GM19025 (cell line): ENCODE measurements at regions not wholly inside any gene's neighbourhood (a gene's known extent, or its start where the extent isn't known, plus 50 kb on each side); places are given as distances from the start of the nearest gene placed in this dataset.

Experiments used
- ATAC-seq: cut with Tn5 transposase; IDR thresholded peaks from one replicate; pipeline ENCODE4 v1.9.1; 2021; ENCODE audit warnings: mild to moderate bottlenecking, low read depth, moderate library complexity; ENCODE audit not compliant: unreplicated experiment

DNA sequence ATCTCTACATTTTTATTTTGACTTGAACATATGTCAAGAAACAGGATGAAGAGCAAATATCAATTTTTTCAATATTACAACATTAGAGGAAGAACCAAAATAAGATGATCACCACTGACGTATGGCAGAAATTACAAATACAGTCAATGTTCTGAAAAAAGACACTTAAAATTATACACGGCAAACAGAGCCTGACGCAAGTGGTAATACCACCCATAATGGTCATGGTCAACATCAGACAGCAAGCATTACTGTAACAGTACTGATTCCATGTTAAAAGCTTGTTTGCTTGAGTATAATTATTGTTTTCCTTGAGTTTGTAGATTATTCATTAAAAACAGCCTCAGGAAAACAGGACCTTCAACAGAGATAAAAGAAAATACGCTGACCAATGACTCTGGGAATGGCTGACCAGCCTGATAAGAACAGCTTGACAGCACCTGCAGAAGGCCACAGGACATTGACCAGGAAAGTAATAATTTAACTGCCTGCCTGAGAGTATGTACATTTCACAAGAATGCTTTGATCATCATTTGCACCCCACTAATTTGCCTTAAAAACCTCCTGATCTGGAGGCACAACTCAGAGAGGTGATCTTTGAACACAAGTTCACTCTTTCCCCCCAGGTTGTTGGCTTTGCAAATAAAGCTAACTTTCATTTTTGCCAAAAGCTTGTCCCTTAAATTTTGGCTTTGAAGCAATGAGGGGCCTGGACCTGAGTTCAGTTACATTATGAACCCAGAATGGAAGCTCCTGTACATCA is 187.3 kb downstream of the IPO8 start:
- ATAC-seq = no peak

DNA sequence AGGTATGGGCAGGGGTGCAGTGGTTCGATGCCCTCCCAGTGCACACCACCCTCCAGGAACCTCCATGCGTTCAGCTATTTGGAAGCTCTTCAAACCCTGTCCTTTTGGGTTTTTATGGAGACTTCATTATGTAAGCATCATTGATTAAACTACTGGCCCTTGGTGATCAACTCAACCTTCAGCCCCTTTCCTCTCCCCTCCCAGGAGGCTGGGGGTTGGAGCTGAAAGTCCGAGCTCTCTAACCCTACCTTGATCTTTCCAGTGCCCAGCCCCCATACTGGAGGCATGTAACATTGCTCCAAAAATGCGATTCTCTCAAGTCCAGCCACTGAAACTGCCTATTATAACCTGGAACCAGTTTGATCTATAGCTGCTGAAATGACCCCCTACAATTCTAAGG is 188.1 kb downstream of the IPO8 start:
- no peak for ATAC-seq

DNA sequence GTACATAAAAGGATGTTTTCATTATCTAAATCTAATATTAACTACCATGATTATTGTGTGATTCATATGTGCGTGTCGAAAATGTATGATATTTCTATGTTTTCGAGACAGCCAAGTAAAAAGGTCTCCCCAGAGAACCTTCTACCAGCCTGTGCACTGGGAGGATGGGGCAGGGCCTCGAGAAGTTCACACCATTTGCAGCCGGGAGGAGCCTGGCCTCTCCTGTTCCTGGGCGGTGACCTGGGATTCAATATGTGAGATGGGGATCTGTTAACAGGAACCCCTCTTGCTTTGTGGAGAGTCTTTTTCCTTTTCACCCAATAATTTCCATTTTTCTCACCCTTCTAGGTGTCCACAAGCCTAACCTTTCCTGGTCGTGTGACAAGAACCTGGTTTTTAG is 189.3 kb downstream of the IPO8 start:
- no peak for ATAC-seq

DNA sequence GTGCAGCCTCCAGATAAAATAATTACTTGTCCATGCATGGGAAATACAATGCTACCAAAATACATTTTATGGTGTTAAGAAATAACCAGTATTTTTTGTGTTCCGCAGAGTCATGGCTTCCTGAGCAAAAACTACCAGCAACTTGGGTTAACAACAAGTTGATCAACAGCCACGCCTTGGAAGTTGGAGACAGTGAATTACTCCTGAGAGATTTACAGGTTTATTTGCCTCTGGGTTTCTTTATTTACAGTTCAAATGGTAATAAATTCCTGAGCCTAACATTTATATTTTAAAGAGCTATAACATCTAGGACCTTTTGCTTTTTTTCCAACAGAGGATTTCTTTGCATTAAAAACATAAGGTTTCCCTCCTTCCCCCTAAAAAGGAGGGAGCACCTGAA is 194.0 kb downstream of the IPO8 start:
- no peak for ATAC-seq

DNA sequence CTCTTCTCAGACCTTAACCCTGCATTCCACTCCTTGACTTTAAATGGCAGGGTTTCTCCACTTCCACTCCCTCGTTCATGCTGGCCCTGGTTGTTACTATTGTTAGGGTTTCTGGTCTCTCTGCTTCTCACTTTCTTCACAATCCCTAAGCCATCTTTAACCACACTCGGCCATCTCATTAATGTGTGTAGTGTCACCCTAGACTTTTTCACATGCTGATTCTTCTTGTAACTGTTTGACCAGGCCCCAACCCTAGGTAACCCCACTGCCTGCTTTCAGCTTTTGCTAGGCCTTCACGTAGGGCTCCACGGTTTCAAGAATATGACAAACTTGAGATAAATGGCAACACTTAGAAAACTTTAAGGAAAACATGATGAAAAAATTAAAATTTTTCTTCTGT is 195.1 kb downstream of the IPO8 start:
- no peak for ATAC-seq

DNA sequence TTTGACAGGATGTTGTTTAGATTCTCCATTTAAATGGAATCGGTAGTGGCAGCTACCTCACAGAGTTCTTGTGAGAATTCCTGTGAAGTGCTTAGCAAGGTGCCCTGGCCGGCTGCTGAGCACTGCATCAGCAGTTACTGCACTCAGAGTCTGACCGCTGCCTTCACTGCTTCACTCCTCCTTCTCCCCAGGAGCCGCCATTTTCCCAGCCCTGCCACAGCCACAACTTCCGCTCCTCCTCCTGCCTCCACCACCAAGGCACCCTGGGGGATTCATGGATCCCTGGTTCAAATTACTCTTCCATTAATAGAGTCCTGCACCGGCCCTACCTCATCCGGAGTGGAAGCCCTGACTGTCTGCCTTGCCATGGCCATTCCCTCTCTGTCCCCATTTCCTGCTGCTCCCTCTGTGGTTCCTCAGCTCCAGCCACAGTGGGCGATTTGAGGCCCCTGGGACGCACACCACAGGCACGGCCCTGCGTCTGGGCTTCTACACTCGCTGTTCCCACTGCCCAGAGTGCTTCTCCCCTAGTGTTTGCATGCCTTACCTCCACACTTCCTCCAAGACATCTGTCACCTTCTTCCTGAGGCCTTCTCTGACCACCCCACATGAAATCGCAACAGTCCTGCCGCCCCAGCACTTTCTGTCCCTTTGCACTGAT is 210.3 kb downstream of the IPO8 start:
- ATAC-seq = no peak

DNA sequence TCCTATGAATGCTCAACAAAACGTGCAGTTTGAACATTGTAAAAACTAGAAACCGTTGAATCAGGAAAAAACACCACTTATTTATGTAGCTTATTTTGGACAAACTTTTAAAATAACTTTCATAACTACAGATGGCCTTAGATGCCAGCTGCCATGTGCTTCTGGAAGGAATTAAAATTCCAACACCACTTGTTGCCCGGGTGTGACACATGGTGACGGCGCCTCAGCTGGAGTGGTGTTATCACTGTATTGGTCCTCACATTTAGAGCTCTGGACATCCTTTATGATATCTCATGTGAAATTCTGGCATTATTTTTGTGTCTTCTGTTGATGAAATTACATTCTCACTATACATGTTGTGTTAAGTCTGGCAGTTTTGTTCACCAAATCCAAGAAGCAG is 211.0 kb downstream of the IPO8 start:
- ATAC-seq = no peak

DNA sequence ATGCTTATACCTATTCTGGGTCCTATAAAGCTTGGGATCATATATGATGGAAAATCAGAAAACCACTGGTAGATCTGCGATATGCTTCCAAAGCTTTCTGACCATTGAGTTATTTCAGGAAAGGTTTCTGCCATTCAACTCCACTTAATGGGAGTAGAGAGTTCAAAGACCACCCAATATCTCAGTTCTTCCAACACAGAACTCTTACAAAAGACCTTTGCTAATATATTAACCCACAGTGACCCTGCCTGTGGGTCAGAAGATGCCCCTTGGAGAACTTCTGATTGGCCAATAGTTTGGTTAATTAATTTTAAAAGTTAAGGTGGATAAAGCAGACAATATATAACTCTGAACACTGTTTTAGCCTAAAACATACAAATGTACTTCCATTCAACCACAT is 213.0 kb downstream of the IPO8 start:
- ATAC-seq = no peak

DNA sequence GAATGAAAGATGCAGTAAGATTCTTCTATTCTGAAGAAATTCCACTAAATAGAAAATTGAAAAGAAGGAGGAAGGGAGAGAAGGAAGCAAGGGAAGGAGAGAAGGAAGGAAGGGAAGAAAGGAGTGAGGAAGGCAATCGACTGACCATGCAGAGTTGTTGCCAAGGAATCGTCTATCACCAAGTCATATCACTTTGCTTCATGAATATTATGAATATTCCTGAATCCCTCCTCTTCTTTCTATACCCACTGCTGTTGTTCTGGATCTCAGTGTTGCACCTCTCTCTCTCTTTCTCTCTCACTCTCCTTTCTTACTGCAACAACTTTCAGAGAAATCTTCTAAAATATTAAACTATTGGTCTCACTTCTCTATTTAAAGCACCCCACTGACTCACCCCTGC is 222.4 kb downstream of the IPO8 start:
- no peak for ATAC-seq

DNA sequence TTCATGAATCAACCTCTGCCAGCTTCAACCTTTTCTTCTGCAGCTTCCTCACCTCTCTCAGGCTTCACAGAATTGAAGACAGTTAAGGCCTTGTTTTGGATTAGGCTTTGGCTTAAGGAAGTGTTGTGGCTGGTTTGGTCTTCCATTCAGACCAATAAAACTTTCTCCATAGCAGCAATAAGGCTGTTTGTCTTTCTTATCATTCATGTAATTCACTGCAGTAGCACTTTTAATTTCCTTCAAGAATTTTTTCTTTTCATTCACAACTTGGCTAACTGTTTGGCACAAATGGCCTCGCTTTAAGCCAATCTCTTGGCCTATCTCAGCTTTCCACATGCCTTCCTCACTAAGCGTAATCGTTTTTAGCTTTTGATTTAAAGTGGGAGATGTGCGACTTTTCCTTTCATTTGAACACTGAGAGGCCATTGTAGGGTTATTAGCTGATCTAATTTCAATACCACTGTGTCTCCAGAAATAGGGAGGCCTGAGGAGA is 229.5 kb downstream of the IPO8 start:
- ATAC-seq = no peak

DNA sequence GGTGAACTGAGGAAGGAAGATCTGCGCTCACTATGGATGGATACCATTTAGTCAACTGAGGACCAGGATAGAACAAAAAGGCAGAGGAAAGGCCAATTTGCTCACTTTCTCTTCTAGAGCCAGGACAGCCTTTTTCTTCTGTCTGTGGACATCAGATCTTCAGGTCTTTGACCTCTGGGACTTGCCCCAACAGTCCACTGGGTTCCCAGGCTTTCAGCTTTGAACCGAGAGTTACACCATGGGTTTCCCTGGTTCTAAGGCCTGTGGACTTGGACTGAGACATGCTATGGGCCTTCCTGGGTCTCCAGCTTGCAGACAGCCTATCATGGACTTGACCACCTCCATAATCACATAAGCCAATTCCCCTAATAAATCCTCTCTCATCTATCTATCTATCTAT is 232.0 kb downstream of the IPO8 start:
- ATAC-seq = no peak

DNA sequence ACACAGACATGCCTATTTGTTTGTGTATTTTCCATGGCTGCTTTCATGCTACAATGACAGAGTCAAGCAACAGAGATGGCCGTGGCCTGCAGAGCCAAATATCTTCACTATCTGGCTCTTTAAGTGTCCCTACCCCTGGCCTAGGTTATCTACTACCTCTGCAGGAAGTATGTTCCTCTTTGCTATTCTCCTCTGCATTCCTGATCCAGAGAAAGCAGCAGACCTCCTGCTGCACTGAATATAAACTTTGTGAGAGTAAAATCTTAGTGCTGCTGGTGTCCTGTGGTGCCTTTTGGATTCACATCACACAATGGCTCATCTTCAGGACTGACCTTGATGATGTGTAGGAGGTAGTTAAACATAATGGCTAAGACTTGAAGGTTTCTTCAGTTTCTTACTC is 233.4 kb downstream of the IPO8 start:
- ATAC-seq = no peak

DNA sequence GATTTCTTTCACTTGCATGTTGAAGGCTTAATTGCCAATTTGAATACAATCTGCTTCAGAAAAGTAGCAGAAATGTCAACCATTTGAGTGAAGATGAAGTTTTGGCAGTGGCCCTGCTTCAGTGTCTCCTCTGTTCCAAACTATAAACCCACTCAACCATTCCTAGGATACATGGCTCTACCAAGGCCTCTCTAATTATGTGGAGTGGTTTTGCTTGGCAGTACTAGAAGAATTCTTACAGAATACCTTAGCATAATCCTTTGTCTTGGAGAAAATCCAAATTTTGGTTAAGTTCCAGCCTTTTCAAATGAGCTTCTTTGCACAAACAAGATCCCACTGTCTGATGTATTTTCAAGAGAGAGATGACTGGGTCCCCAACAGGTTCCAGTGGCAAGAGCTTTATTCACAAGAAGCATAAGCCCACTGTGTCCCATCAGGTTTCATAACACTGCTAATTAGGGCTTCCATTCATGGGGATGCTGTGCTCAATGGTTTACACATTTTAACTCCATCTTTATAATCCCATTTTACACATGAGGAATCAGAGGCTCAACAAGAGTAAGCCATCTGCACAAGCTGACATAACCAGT is 234.5 kb downstream of the IPO8 start:
- no peak for ATAC-seq

DNA sequence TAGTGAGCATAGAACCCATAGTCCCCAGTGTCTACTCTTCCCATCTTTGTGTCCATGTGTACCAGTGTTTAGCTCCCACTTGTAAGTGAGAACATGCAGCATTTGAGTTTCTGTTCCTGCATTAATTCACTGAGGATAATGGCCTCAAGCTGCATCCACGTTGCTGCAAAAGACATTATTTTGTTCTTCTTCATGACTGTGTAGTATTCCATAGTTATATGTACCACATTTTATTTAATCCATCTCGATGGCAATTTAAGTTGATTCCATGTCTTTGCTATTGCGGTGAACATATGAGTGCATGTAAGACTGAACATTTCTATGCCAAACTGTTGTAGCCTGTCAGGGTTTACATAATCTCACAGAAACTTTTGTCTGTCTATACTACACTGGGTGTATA is 237.2 kb downstream of the IPO8 start:
- ATAC-seq = no peak

DNA sequence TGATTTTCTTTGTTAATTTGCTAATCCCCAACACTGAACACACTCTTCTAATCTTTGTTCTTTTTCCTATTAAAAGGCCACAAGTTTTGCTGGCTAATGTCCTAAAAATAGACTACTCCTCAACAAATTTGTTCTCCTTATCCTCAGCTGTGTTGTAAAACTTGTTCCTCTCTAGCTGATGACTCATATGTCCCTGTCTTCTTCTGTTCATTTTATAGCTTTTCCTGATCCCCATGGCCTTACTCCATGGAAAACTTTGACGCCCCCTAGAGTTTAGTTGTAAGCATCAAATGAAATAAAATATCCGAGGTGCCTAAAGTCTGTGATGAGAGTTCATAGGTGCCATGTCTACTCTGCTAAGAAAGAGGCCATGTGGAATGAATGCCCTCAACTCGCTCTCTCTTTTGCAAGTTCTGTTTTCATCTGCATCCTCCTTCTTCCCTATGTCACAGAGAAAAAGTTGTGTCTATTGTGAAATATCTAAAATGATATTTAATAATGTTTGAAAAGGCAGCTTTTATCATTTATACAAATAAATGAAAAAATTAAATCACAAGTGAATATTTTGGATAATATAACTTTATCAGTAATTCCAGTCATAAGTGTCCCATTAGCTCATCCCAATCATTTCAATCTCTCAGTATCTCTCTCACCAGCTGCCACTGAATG is 237.9 kb downstream of the IPO8 start:
- ATAC-seq = no peak

DNA sequence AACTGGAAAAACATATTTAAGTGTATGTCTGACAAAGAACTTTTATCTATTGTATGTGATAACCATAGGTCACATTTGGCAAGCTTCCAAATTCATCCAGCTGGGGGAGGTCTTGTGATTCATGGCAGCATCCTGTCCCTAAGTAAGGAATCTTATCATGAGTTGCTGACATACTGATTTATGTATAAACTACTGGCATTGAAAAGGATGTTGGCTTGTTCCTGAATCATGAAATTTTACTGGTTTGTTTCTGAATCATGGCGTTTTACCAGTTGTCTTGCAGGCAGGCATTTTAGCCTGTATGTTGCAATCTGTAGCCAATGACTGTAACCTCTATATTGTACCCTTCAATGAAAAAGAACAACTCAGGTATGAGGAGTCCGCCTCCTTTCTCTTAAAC is 244.8 kb downstream of the IPO8 start:
- ATAC-seq = no peak

DNA sequence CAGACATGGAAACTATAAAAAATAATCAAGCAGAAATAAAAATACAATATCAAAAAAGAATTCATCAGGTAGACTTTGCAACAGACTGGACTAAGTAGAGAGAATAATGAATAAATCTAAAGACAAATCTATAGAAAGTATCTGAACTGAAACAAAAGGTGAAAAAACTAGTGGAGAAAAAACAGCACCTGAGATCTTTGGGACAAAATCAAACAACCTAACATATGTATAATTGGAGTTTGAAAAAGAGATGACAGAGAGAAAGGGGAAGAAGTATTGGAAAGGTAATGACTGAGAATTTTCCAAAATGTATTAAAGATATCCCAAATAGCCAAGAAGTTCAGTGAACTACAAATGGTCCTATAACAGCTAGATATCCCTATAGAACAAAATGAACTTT is 245.4 kb downstream of the IPO8 start:
- no peak for ATAC-seq

DNA sequence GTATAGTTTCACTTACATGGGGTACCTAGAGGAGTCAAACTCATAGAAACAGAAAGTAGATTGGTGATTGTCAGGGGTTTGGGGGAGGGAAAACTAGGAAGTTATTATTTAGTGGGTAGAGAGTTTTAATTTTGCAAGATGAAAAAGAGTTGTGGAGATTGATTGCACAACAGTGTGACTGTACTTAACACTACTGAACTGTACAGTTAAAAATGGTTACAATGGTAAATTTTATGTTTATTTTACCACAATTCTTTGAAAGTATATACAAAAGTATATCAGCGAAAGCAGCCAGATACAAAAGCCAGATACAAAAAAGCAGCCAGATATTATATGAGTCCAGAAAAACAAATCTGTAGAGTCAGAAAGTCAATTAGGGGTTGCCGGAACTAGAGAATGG is 247.6 kb downstream of the IPO8 start:
- no peak for ATAC-seq

DNA sequence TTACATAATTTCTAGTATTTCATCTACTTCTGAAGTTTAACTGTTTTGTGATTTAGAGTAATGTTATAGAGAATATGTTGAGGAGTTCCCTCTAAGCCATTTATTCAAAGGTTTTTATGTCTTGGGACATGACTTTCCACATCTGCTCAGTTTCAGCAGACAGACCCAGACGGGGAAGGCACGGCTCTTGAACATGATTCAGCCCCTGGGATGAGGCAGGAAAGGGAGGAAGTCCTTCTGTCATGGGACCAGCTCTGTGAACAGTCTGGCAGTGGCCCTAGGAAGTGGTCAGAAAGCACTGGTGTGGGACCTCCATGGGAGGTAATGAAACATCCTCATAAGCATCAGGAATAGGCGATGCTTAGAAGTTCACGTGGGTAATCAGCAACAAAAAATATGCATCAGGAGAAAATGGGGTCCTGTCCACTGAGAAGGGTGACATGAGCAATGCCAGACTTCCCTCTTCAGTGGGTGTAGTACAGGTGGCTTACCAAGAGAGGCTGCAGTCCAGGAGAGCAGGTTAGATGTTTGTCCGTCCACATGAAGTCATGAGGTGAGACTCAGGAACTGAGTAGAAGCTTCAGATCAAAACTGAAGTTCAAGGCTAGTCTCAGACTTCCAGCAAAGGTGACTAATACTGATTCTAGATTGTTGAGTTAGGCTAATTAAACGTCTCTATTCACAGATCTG is 248.5 kb downstream of the IPO8 start:
- ATAC-seq = no peak

DNA sequence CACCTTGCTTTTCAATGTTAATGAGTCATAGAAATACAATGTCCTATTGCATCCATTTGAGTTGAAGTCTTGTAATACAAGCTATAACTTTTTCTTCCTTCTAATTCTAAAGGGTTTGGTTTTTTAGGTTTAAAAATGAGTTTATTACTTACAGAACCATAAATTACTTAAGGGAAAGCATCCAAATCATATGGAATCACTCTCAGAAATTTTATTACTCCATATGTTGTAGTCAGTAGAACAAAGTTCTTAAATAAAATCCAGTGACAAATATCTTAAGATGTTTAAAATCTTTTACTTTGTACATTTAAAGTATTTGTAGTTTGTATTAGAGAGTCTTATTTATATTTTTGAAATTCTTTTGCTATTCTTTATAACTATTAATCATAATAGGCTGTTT is 253.2 kb downstream of the IPO8 start:
- no peak for ATAC-seq
